A673 (cell line): ENCODE measurements at regions not wholly inside any gene's neighbourhood (a gene's known extent, or its start where the extent isn't known, plus 50 kb on each side); places are given as distances from the start of the nearest gene placed in this dataset.

ENCODE experiments used
- BruUV-seq: library from RNA; stranded (reverse); fragments of 400-500 nt; replicated peaks from 2 replicates; lab custom pipeline; 2021; lab: Mats Ljungman, UMichigan
- CTCF ChIA-PET: fragments of 300-600 bp; sonication (Branson Sonifier 250); formaldehyde crosslinking; loops from one replicate; lab custom pipeline; 2022; ENCODE audit warnings: antibody characterized with exemption; lab: Charles Lee
- POLR2A ChIA-PET: fragments of 300-600 bp; sonication (Branson Sonifier 250); formaldehyde crosslinking; loops from one replicate; lab custom pipeline; 2022; ENCODE audit warnings: antibody characterized with exemption; ENCODE audit not compliant: low non-redundant PET; lab: Charles Lee
- DNase-seq: peaks from one replicate; pipeline ENCODE4 v3.0.0-alpha.2; 2015; ENCODE audit warnings: low spot score
- H3K27ac ChIP-seq: fragments of 200-600 bp; sonication (generic); 2 replicates; pipeline ENCODE4 v1.5.1; 2016; ENCODE audit warnings: mixed run types, low read depth, mild to moderate bottlenecking, mixed read lengths, antibody characterized with exemption, low read length; ENCODE audit not compliant: poor library complexity, severe bottlenecking
- H3K27me3 ChIP-seq: fragments of 200-600 bp; sonication (generic); replicated peaks from 2 replicates; pipeline ENCODE4 v1.6.1; 2017; ENCODE audit warnings: mixed run types, low read depth, mild to moderate bottlenecking, mixed read lengths, antibody characterized with exemption, low read length; ENCODE audit not compliant: insufficient read depth, poor library complexity
- H3K36me3 ChIP-seq: fragments of 200-600 bp; sonication (generic); 2 replicates; pipeline ENCODE4 v1.6.1; 2016; ENCODE audit warnings: mixed run types, mild to moderate bottlenecking, mixed read lengths, antibody characterized with exemption, low read length; ENCODE audit not compliant: insufficient read depth, poor library complexity, severe bottlenecking
- H3K4me1 ChIP-seq: fragments of 200-600 bp; sonication (generic); 2 replicates; pipeline ENCODE4 v1.6.1; 2017; ENCODE audit warnings: mixed run types, mild to moderate bottlenecking, mixed read lengths, antibody characterized with exemption, low read length; ENCODE audit not compliant: insufficient read depth, poor library complexity, severe bottlenecking
- H3K4me3 ChIP-seq: fragments of 200-600 bp; sonication (generic); 2 replicates; pipeline ENCODE4 v1.5.1; 2016; ENCODE audit warnings: low read depth, mixed run types, mild to moderate bottlenecking, mixed read lengths, low read length; ENCODE audit not compliant: poor library complexity, severe bottlenecking
- H3K9me3 ChIP-seq: fragments of 200-600 bp; sonication (generic); 2 replicates; pipeline ENCODE4 v1.6.1; 2016; ENCODE audit warnings: mixed run types, low read depth, mild to moderate bottlenecking, mixed read lengths, antibody characterized with exemption, low read length; ENCODE audit not compliant: poor library complexity, severe bottlenecking
- EZH2 ChIP-seq: fragments of 200-600 bp; sonication (generic); IDR thresholded peaks from 2 replicates; pipeline ENCODE4 v1.6.1; 2017; ENCODE audit warnings: borderline replicate concordance, low read depth, mild to moderate bottlenecking, mixed read lengths, antibody characterized with exemption, low read length; ENCODE audit not compliant: poor library complexity, severe bottlenecking
- intact Hi-C: fragments of 100-400 bp; cut with micrococcal nuclease; formaldehyde crosslinking; loops from one replicate; pipeline ENCODE4 v1.10.0; 2022; ENCODE audit not compliant: unreplicated experiment
- TF ChIP-seq, protein P1 (sequence below): fragments of 300-800, 200-600 bp; sonication (generic); conservative IDR thresholded peaks from 2 replicates; pipeline ENCODE4 v1.5.1; 2017; ENCODE audit warnings: low read depth, mild to moderate bottlenecking, antibody characterized with exemption, low read length, moderate library complexity, mixed read lengths

DNA sequence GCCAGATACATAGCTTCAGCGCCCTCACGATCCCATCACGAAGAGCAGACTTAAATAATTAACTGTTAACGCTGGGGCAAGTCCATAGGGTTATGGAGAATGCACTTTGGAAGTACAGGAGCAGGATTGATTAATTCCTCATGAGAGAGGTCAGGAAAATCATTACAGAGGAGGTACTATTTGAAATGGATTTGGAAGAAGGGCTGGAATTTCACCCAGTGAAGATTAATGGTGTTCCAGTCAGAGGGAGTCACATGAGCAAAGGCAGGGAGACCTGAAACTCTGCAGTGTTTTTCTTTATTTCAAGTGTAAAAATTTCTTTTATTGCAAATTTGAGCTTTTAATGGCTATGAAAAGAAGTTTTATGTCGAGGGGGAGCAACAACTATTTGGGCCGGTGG, 329.8 kb upstream of the GRM7 start:
- ChIA-PET POLR2A (no interaction called here), CTCF (no interaction called here)
- Histone ChIP-seq H3K4me1 (no peaks in the 10 kb centered on the region), H3K9me3 (no peaks in the 10 kb centered on the region), H3K27ac (no peak overlapping the region), H3K27me3 (no peaks in the 10 kb centered on the region), H3K36me3 (no peaks in the 10 kb centered on the region), H3K4me3 (no peak overlapping the region)
- no peak for TF ChIP-seq EZH2
- TF ChIP-seq, protein P1, sequence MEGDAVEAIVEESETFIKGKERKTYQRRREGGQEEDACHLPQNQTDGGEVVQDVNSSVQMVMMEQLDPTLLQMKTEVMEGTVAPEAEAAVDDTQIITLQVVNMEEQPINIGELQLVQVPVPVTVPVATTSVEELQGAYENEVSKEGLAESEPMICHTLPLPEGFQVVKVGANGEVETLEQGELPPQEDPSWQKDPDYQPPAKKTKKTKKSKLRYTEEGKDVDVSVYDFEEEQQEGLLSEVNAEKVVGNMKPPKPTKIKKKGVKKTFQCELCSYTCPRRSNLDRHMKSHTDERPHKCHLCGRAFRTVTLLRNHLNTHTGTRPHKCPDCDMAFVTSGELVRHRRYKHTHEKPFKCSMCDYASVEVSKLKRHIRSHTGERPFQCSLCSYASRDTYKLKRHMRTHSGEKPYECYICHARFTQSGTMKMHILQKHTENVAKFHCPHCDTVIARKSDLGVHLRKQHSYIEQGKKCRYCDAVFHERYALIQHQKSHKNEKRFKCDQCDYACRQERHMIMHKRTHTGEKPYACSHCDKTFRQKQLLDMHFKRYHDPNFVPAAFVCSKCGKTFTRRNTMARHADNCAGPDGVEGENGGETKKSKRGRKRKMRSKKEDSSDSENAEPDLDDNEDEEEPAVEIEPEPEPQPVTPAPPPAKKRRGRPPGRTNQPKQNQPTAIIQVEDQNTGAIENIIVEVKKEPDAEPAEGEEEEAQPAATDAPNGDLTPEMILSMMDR, result no peak
- intact Hi-C loops, result no loop called here
- BruUV-seq, result no TSS peak
- no peak for DNase-seq

DNA sequence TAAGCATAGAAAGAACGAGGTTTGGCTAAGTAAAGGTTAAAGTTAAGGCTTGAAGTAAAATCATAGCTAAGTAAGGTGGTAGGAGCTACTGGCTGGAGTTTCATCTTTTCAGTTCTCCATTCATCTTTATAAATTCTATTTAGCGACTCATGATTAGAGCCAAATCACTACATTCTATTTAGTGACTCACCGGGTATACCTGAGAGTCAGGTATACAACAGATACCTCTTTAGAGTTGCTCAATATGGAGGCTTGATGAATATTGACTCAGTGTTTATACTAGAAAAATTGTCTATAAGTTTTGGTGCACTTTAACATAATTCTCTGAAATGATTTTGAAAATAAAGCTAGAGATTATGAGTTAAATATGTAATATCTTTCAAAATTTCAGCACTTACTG, 328.8 kb upstream of the GRM7 start:
- no TSS peak for BruUV-seq
- no peak for DNase-seq
- Histone ChIP-seq H3K36me3 (no peaks in the 10 kb centered on the region), H3K4me1 (no peaks in the 10 kb centered on the region), H3K9me3 (no peaks in the 10 kb centered on the region), H3K4me3 (no peak overlapping the region), H3K27ac (no peak overlapping the region), H3K27me3 (no peaks in the 10 kb centered on the region)
- intact Hi-C loops, result no loop called here
- TF ChIP-seq EZH2, result no peak
- TF ChIP-seq, protein P1, result no peak
- ChIA-PET CTCF (no interaction called here), POLR2A (no interaction called here)

DNA sequence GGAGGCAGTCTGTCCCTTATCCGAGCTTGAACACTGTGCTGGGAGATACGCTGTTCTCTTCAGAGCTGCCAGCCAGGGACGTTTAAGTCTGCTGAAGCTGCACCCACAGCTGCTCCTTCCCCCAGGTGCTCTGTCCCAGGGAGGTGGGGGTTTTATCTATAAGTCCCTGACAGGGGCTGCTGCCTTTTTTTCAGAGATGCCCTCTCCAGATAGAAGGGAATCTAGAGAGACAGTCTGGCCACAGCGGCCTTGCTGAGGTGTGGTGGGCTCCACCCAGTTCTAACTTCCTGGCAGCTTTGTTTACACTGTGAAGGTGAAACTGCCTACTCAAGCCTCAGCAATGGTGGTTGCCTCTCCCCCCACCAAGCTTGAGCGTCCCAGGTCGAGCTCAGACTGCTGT, 319.9 kb upstream of the GRM7 start:
- POLR2A ChIA-PET, result no interaction called here
- no peaks in the 10 kb centered on the region for H3K4me1 ChIP-seq
- CTCF ChIA-PET, result no interaction called here
- DNase-seq, result no peak
- H3K36me3 ChIP-seq, result no peaks in the 10 kb centered on the region
- H3K9me3 ChIP-seq, result no peaks in the 10 kb centered on the region
- no TSS peak for BruUV-seq
- TF ChIP-seq EZH2, result no peak
- TF ChIP-seq, protein P1, result no peak
- intact Hi-C loops, result no loop called here
- no peak overlapping the region for H3K4me3 ChIP-seq
- H3K27me3 ChIP-seq, result no peaks in the 10 kb centered on the region
- H3K27ac ChIP-seq, result no peak overlapping the region
